CD4-positive, alpha-beta memory T cell (primary cell): ENCODE measurements at regions not wholly inside any gene's neighbourhood (a gene's known extent, or its start where the extent isn't known, plus 50 kb on each side); places are given as distances from the start of the nearest gene placed in this dataset.

Source experiments
- CTCF ChIA-PET: fragments of 350-600 bp; sonication (Branson Sonifier 250); formaldehyde crosslinking; loops from one replicate; lab custom pipeline; 2021; ENCODE audit warnings: inconsistent platforms; ENCODE audit not compliant: partially characterized antibody; lab: Charles Lee
- POLR2A ChIA-PET: fragments of 350-600 bp; sonication (Branson Sonifier 250); formaldehyde crosslinking; loops from one replicate; lab custom pipeline; 2021; ENCODE audit not compliant: partially characterized antibody; lab: Charles Lee
- DNase-seq, 5 donors: peaks; one replicate each; pipeline versions ENCODE4 v3.0.0 to v3.0.0-alpha.2; 2020 to 2022; ENCODE audit warnings: mixed read lengths in 1 of 5
- H3K27ac ChIP-seq: one replicate; pipeline ENCODE4 v1.7.0; 2013; ENCODE audit warnings: low read depth, low read length
- H3K27me3 ChIP-seq: 2 replicates; pipeline ENCODE4 v1.7.0; 2013; ENCODE audit warnings: mild to moderate bottlenecking, low read length, moderate library complexity; ENCODE audit not compliant: insufficient read depth
- H3K36me3 ChIP-seq: 2 replicates; pipeline ENCODE4 v1.7.0; 2013; ENCODE audit warnings: mild to moderate bottlenecking, low read length, moderate library complexity; ENCODE audit not compliant: insufficient read depth
- H3K4me1 ChIP-seq: 2 replicates; pipeline ENCODE4 v1.7.0; 2013; ENCODE audit warnings: mild to moderate bottlenecking, low read length, moderate library complexity; ENCODE audit not compliant: insufficient read depth
- H3K4me3 ChIP-seq, 2 donors: one replicate each; pipeline ENCODE4 v1.7.0; 2013; ENCODE audit warnings: low read length in 2 of 2, mild to moderate bottlenecking in 1 of 2
- H3K9me3 ChIP-seq, 2 donors: one replicate each; pipeline ENCODE4 v1.7.0; 2013; ENCODE audit warnings: low read length in 2 of 2, control low read depth in 1 of 2; ENCODE audit not compliant: control insufficient read depth in 1 of 2
- H3K27ac Mint-ChIP-seq, 7 donors: one replicate each; pipeline ENCODE4 v1.8.0; 2020 to 2021; ENCODE audit warnings: mixed read lengths in 7 of 7, mild to moderate bottlenecking in 6 of 7, inconsistent platforms in 3 of 7, moderate library complexity in 3 of 7
- H3K27me3 Mint-ChIP-seq, 2 donors: one replicate each; pipeline ENCODE4 v1.8.0; 2020 to 2021; ENCODE audit warnings: mixed read lengths in 2 of 2
- H3K36me3 Mint-ChIP-seq, 2 donors: one replicate each; pipeline ENCODE4 v1.8.0; 2020 to 2021; ENCODE audit warnings: mixed read lengths in 2 of 2, inconsistent platforms in 1 of 2, mild to moderate bottlenecking in 1 of 2
- H3K4me1 Mint-ChIP-seq, 4 donors: one replicate each; pipeline ENCODE4 v1.8.0; 2020 to 2021; ENCODE audit warnings: mixed read lengths in 4 of 4, mild to moderate bottlenecking in 1 of 4
- H3K4me3 Mint-ChIP-seq, 8 donors: one replicate each; pipeline ENCODE4 v1.8.0; 2020 to 2021; ENCODE audit warnings: mixed read lengths in 8 of 8, mild to moderate bottlenecking in 7 of 8, moderate library complexity in 6 of 8, inconsistent platforms in 3 of 8
- H3K9me3 Mint-ChIP-seq, 8 donors: one replicate each; pipeline ENCODE4 v1.8.0; 2020 to 2021; ENCODE audit warnings: mixed read lengths in 8 of 8, mild to moderate bottlenecking in 5 of 8, inconsistent platforms in 3 of 8, moderate library complexity in 1 of 8
- intact Hi-C: fragments of 100-400 bp; cut with micrococcal nuclease; formaldehyde crosslinking; loops from one replicate; pipeline ENCODE4 v1.15.1; 2023

- Histone ChIP-seq H3K27ac (no peak overlapping the region), H3K27me3 (no peaks in the 10 kb centered on the region), H3K36me3 (no peaks in the 10 kb centered on the region), H3K4me3 (no peak overlapping the region), H3K9me3 (no peaks in the 10 kb centered on the region), H3K4me1 (no peaks in the 10 kb centered on the region)
- no peak overlapping the region for H3K27ac Mint-ChIP-seq
- POLR2A ChIA-PET = no interaction called here
- H3K36me3 Mint-ChIP-seq = no peaks in the 10 kb centered on the region
- H3K4me3 Mint-ChIP-seq = no peak overlapping the region
- H3K4me1 Mint-ChIP-seq = no peaks in the 10 kb centered on the region
- H3K27me3 Mint-ChIP-seq = no peaks in the 10 kb centered on the region
- peaks cover 0 to 7% (median 2%) of the 10 kb centered on the region in 8 donors for H3K9me3 Mint-ChIP-seq
- no peak for DNase-seq
- intact Hi-C loops = no loop called here
- CTCF ChIA-PET = no interaction called here
These were observed 687.0 kb upstream of the FTMT start for GRCh38 chr5:121164632-121165031.

DNA sequence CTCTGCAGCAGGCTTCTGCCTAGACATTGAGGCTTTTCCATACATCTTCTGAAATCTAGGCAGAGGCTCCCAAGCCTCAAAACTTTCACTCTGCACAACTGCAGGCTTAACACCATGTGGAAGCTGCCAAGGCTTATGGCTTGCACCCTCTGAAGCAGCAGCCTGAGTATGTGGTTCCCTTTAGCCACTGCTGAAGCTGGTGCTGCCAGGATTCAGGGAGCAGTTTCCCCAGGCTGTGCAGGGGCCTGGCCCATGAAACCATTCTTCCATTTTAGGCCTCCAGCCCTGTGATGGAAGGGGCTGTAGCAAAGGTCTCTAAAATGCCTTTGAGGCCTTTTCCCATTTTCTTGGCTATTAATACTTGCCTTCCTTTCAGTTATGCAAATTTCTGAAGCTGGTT lies 680.3 kb upstream of the FTMT start:
- Mint-ChIP-seq H3K4me3 (no peak overlapping the region), H3K9me3 (peaks cover 0 to 8% (median 1%) of the 10 kb centered on the region in 8 donors), H3K27me3 (no peaks in the 10 kb centered on the region), H3K27ac (no peak overlapping the region), H3K4me1 (no peaks in the 10 kb centered on the region), H3K36me3 (no peaks in the 10 kb centered on the region)
- DNase-seq = no peak
- no peaks in the 10 kb centered on the region for H3K36me3 ChIP-seq
- no peaks in the 10 kb centered on the region for H3K27me3 ChIP-seq
- CTCF ChIA-PET = no interaction called here
- POLR2A ChIA-PET = no interaction called here
- intact Hi-C loops = no loop called here
- no peaks in the 10 kb centered on the region for H3K9me3 ChIP-seq
- H3K4me3 ChIP-seq = no peak overlapping the region
- no peak overlapping the region for H3K27ac ChIP-seq
- no peaks in the 10 kb centered on the region for H3K4me1 ChIP-seq

DNA sequence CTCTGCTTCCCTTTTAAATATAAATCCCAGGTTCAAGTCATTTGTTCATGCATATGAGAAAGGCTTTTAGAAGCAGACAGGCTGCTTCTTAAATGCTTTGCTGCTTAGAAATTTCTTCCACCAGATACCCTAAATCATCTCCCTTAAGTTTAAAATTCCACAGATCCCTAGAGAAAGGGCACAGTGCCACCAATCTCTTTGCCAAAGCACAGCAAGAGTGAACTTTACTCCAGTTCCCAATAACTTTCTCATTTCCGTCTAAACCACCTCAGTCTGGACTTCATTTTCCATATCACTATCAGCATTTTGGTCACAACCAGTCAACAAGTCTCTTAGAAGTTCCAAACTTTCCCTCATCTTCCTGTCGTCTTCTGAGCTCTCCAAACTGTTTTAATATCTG lies 679.8 kb upstream of the FTMT start:
- DNase-seq = no peak
- Mint-ChIP-seq H3K4me3 (no peak overlapping the region), H3K27me3 (no peaks in the 10 kb centered on the region), H3K36me3 (no peaks in the 10 kb centered on the region), H3K4me1 (no peaks in the 10 kb centered on the region), H3K27ac (no peak overlapping the region), H3K9me3 (peaks cover 0 to 8% (median 2%) of the 10 kb centered on the region in 8 donors)
- intact Hi-C loops = no loop called here
- Histone ChIP-seq H3K4me3 (no peak overlapping the region), H3K36me3 (no peaks in the 10 kb centered on the region), H3K27me3 (no peaks in the 10 kb centered on the region), H3K27ac (no peak overlapping the region), H3K4me1 (no peaks in the 10 kb centered on the region), H3K9me3 (no peaks in the 10 kb centered on the region)
- ChIA-PET POLR2A (no interaction called here), CTCF (no interaction called here)

DNA sequence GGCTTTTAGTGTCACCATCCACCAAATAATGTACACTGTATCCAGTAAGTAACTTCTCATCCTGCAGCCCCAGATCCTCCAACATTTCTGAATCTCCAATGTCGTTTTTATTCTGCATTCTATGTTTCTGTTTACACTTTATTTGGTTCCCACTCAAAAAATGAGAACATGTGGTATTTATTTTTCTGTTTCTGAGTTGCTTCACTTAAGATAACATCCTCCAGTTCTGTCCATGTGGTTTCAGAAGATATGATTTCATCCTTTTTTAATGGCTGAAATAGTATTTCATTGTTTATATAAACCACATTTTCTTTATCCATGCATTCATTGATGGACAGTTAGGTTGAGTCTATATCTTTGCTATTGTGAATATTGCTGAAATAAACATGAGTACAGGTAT lies 677.3 kb upstream of the FTMT start:
- ChIA-PET CTCF (no interaction called here), POLR2A (no interaction called here)
- H3K27ac Mint-ChIP-seq = no peak overlapping the region
- H3K4me3 Mint-ChIP-seq = no peak overlapping the region
- H3K36me3 Mint-ChIP-seq = no peaks in the 10 kb centered on the region
- no peaks in the 10 kb centered on the region for H3K9me3 ChIP-seq
- peaks cover 0 to 8% (median 2%) of the 10 kb centered on the region in 8 donors for H3K9me3 Mint-ChIP-seq
- no peak overlapping the region for H3K4me3 ChIP-seq
- no peak for DNase-seq
- H3K27me3 Mint-ChIP-seq = no peaks in the 10 kb centered on the region
- H3K36me3 ChIP-seq = no peaks in the 10 kb centered on the region
- no peaks in the 10 kb centered on the region for H3K4me1 Mint-ChIP-seq
- H3K27me3 ChIP-seq = no peaks in the 10 kb centered on the region
- H3K4me1 ChIP-seq = no peaks in the 10 kb centered on the region
- no peak overlapping the region for H3K27ac ChIP-seq
- intact Hi-C loops = no loop called here

DNA sequence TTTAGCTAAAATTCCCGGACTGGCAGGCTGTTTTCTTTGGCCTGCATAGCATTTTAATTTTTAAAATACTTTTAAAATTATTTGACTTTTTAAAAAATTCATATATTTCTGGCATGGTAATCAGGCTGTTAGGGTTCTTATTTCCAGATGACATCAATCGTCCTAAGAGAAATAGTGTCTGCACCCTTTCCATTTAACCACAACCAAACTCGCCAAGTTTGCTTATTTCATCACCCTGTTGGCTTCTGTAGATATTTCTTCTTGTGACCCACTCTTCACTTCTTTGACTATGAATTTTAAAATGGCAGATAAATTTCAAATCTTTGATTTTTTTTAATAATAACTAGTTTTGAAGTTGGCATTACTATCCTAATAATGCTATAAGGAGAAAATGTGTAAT lies 675.7 kb upstream of the FTMT start:
- CTCF ChIA-PET = no interaction called here
- intact Hi-C loops = no loop called here
- H3K4me1 Mint-ChIP-seq = no peaks in the 10 kb centered on the region

GRCh38 chr5:121182788-121183490 lies 668.7 kb upstream of the FTMT start:
- H3K27ac Mint-ChIP-seq = no peak overlapping the region
- no peaks in the 10 kb centered on the region for H3K4me1 ChIP-seq
- no peaks in the 10 kb centered on the region for H3K36me3 ChIP-seq
- H3K4me1 Mint-ChIP-seq = no peaks in the 10 kb centered on the region
- H3K27me3 ChIP-seq = no peaks in the 10 kb centered on the region
- DNase-seq = no peak
- no peak overlapping the region for H3K27ac ChIP-seq
- no peak overlapping the region for H3K4me3 ChIP-seq
- H3K9me3 ChIP-seq = no peaks in the 10 kb centered on the region
- peaks cover 0 to 5% (median 0%) of the 10 kb centered on the region in 8 donors for H3K9me3 Mint-ChIP-seq
- intact Hi-C loops = no loop called here
- H3K4me3 Mint-ChIP-seq = no peak overlapping the region
- ChIA-PET CTCF (no interaction called here), POLR2A (no interaction called here)
- H3K27me3 Mint-ChIP-seq = no peaks in the 10 kb centered on the region
- H3K36me3 Mint-ChIP-seq = no peaks in the 10 kb centered on the region

More for the DNA sequence above, 675.7 kb upstream of the FTMT start:
- Mint-ChIP-seq H3K27me3 (no peaks in the 10 kb centered on the region), H3K9me3 (peaks cover 0 to 8% (median under 1%) of the 10 kb centered on the region in 8 donors), H3K27ac (no peak overlapping the region), H3K36me3 (no peaks in the 10 kb centered on the region), H3K4me3 (no peak overlapping the region)
- POLR2A ChIA-PET = no interaction called here
- Histone ChIP-seq H3K36me3 (no peaks in the 10 kb centered on the region), H3K27ac (no peak overlapping the region), H3K9me3 (no peaks in the 10 kb centered on the region), H3K4me1 (no peaks in the 10 kb centered on the region), H3K27me3 (no peaks in the 10 kb centered on the region), H3K4me3 (no peak overlapping the region)
- no peak for DNase-seq

GRCh38 chr5:121188849-121189248 lies 662.8 kb upstream of the FTMT start:
- Mint-ChIP-seq H3K27me3 (no peaks in the 10 kb centered on the region), H3K4me1 (no peaks in the 10 kb centered on the region)

More at GRCh38 chr5:121188849-121189248, 662.8 kb upstream of the FTMT start:
- ChIA-PET POLR2A (no interaction called here), CTCF (no interaction called here)
- H3K27ac ChIP-seq = no peak overlapping the region
- H3K9me3 ChIP-seq = no peaks in the 10 kb centered on the region
- H3K4me3 ChIP-seq = no peak overlapping the region
- H3K4me1 ChIP-seq = no peaks in the 10 kb centered on the region
- Mint-ChIP-seq H3K27ac (no peak overlapping the region), H3K4me3 (no peak overlapping the region), H3K36me3 (no peaks in the 10 kb centered on the region), H3K9me3 (peaks cover 0 to 6% (median 3%) of the 10 kb centered on the region in 8 donors)
- intact Hi-C loops = no loop called here
- H3K36me3 ChIP-seq = no peaks in the 10 kb centered on the region
- no peaks in the 10 kb centered on the region for H3K27me3 ChIP-seq
- no peak for DNase-seq
